ENCODE measurements at regions not wholly inside any gene's neighbourhood (a gene's known extent, or its start where the extent isn't known, plus 50 kb on each side); places are given as distances from the start of the nearest gene placed in this dataset.

DNA sequence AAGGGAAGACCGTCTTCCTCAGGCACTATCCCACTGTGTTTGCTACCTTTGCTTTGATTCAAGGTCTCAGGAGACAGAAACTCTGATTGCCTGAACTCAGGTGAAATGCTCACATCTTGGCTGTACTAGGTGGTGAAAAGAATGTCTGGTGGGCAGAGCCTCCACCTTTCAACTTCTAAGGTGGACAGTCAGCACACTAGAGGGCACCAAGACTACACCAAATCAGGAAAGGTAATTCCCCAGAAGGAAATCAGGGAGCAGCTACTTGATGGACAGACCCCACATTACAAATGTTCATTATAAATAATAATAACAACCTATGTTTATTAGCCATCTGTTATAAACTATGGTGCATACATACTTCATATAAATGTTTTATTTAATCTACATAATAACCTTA, 220.9 kb downstream of the ATG4C start:
- ATAC-seq: no peak
- Mint-ChIP-seq H3K27ac (no peak overlapping the region), H3K36me3 (no peaks in the 10 kb centered on the region), H3K4me3 (no peak overlapping the region), H3K4me1 (no peaks in the 10 kb centered on the region), H3K9me3 (no peaks in the 10 kb centered on the region)
- DNase-seq (ENCODE audit: low spot score in 2 of 2): no peak

DNA sequence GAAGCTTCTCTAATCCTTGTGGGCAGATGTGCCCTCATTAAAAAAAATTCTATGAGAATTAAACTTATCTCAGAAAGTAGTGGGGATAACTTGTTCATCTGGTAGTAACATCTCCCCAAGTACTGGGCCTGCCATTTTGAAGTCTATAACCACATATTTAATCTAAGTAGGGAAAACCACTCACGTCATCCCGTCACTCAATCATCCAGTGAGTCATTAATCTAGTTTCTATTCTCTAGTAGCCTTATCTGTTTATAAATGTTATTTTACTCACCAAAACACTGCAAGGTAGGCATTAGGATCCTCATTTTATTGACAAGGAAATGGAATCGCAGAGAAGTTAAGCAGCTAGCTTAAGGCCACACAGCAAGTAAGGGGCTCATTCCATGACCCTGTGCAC, 221.9 kb downstream of the ATG4C start:
- no peak overlapping the region for H3K4me3 Mint-ChIP-seq
- peak; percentile 51 for ATAC-seq
- DNase-seq (ENCODE audit: low spot score in 2 of 2): no peak
- H3K9me3 Mint-ChIP-seq: no peaks in the 10 kb centered on the region
- no peaks in the 10 kb centered on the region for H3K36me3 Mint-ChIP-seq
- no peak overlapping the region for H3K27ac Mint-ChIP-seq
- H3K4me1 Mint-ChIP-seq: no peaks in the 10 kb centered on the region

DNA sequence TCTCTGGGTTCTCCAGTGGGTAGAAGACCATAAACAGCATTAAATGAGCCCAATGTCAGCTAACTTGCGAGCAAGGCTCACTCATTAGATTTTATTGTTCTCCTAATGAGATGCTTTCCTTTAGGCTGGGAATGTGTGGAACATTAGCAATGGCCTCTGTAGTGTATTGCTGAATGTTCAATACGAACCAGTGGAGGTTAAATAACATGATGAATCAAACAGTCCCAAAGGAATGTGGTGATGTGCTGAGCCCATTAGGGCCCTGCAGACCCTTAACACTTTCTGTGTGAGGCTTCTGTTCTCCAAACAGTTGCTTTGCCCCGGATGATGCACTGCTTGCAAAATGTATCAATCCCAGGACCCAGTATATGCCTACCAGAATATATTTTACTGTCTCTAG, 225.5 kb downstream of the ATG4C start:
- Mint-ChIP-seq H3K27ac (no peak overlapping the region), H3K9me3 (no peaks in the 10 kb centered on the region), H3K4me3 (no peak overlapping the region), H3K4me1 (no peaks in the 10 kb centered on the region), H3K36me3 (no peaks in the 10 kb centered on the region)
- DNase-seq (ENCODE audit: low spot score in 2 of 2): no peak
- no peak for ATAC-seq

DNA sequence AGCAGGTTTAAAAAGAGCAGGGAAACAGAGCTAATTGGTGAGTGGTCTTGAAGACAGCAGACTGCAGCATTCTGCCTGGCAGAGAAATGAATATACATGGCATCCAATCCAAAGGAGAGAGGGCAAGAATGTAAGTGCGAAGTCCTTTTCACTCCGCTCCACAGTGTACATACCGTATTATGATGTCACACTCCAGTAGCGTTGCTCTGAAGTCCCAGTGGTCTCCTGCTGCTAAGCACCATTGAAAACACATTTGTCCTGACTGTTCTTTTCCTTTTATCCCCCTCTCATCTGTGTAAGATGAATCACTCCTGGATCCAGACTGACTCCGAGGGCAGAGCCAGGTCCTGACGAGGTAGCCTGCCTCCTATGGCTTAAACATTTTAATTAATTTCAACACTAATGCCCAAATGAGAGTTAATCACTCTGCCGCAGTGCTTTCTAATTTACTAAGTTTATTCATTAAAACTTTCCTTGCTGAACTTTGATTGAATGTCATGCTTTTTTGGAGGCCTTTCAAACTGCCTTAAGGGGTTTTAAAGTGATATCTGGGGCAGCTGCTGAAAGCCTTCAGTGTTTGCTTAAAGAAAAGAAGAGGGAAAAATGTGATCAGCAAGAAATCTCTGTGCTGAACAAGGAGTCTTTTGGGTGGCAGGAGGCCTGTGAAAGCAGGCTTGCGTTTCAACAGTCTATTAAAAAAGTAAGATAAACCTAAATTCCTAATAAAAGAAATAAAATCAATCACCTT, 227.2 kb downstream of the ATG4C start:
- ATAC-seq (no peak), DNase-seq (ENCODE audit: low spot score in 2 of 2) (no peak)
- H3K36me3 Mint-ChIP-seq: no peaks in the 10 kb centered on the region
- H3K27ac Mint-ChIP-seq: no peak overlapping the region
- H3K9me3 Mint-ChIP-seq: no peaks in the 10 kb centered on the region
- H3K4me1 Mint-ChIP-seq: no peaks in the 10 kb centered on the region
- no peak overlapping the region for H3K4me3 Mint-ChIP-seq

DNA sequence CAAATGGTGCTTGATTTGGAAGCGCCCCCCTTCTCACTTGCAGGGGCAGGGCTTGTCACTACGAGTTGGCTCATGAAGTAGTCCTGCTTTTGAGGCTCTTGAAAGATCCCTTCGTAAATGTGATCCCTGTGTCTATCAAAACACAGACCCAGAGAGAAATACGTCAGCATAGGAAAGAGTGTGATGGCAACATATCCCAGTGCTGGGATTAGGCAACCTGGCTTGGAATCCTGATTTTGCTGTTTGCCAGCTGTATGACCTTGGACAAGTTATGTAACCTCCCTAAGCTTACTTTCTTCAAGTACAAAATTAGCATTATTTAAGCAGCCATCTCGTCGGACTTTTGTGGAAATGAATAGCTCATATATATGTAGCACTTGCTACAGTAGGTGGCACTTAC, 228.4 kb downstream of the ATG4C start:
- no peaks in the 10 kb centered on the region for H3K4me1 Mint-ChIP-seq
- no peak overlapping the region for H3K27ac Mint-ChIP-seq
- no peak overlapping the region for H3K4me3 Mint-ChIP-seq

DNA sequence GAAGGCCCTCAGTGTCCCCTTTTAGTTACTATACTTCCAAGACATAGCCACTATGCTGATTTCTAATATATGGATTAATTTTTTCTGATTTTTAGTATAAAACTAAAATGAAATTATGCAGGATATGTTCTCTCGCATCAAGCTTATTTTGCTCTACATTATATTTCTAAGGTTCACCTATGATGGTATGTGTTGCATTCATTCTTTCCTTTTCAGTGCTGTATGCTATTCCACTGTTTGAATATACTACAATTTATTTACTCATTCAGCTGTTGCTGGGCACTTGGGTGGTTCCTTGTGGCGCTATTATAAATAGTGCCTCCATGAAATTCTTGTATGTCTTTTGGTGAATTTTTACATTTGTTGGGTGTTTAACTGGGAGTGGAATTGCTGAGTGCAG, 230.3 kb downstream of the ATG4C start:
- ATAC-seq (no peak), DNase-seq (ENCODE audit: low spot score in 2 of 2) (no peak)
- no peaks in the 10 kb centered on the region for H3K9me3 Mint-ChIP-seq
- no peaks in the 10 kb centered on the region for H3K36me3 Mint-ChIP-seq
- H3K4me3 Mint-ChIP-seq: no peak overlapping the region
- no peak overlapping the region for H3K27ac Mint-ChIP-seq
- H3K4me1 Mint-ChIP-seq: no peaks in the 10 kb centered on the region

More for the DNA sequence above, 228.4 kb downstream of the ATG4C start:
- Mint-ChIP-seq H3K9me3 (no peaks in the 10 kb centered on the region), H3K36me3 (no peaks in the 10 kb centered on the region)
- ATAC-seq (no peak), DNase-seq (ENCODE audit: low spot score in 2 of 2) (no peak)

GRCh38 chr1:63022319-63022718, 238.4 kb downstream of the ATG4C start:
- Mint-ChIP-seq H3K9me3 (no peaks in the 10 kb centered on the region), H3K4me1 (no peaks in the 10 kb centered on the region), H3K36me3 (no peaks in the 10 kb centered on the region), H3K4me3 (no peak overlapping the region), H3K27ac (no peak overlapping the region)
- DNase-seq (ENCODE audit: low spot score in 2 of 2): no peak
- no peak for ATAC-seq

- ATAC-seq (no peak), DNase-seq (ENCODE audit: low spot score in 2 of 2) (no peak)
- no peaks in the 10 kb centered on the region for H3K9me3 Mint-ChIP-seq
Observed at GRCh38 chr1:63023171-63023570, 239.2 kb downstream of the ATG4C start.

DNA sequence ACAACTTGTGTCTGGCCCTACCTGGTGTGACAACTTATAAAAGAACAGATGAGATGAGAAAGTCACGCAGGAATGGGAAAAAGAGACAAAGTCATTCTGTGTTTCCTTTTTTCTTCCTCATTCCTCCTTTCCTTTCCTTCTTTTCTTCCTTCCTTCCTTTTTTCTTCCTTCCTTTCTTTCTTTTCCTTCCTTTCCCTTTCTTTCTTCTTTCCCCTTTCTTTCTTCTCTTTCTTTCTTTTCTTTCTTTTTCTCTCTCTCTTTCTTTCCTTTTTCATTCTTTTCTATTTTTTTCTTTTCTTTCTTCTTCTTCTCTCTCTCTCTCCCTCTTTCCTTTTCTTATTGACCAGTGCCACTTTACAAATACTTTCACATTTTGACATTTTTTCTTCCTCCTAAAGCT, 239.7 kb downstream of the ATG4C start:
- no peak overlapping the region for H3K27ac Mint-ChIP-seq

More at GRCh38 chr1:63023171-63023570, 239.2 kb downstream of the ATG4C start:
- no peak overlapping the region for H3K4me3 Mint-ChIP-seq
- H3K36me3 Mint-ChIP-seq: no peaks in the 10 kb centered on the region
- H3K4me1 Mint-ChIP-seq: no peaks in the 10 kb centered on the region
- H3K27ac Mint-ChIP-seq: no peak overlapping the region

DNA sequence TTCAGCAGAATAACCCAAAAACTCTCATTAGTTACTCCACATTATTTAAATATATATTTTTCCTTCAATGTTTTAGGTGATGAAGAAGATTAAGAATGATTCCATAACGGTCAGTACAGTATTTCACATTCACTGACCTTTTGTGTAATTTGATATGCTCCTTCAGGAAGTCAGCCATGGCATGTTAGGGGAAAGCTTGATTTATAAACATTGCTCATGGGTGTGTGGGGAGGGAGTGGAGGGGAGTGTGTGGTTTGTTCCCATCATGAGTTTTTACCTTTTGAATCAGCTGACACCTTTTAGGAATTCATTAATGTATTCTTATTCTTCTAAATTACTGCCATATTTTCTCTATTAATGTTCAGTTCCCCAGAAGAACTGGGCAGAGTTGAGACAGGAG, 240.2 kb downstream of the ATG4C start:
- H3K4me1 Mint-ChIP-seq: no peaks in the 10 kb centered on the region
- H3K27ac Mint-ChIP-seq: no peak overlapping the region
- DNase-seq (ENCODE audit: low spot score in 2 of 2) (no peak), ATAC-seq (no peak)
- H3K4me3 Mint-ChIP-seq: no peak overlapping the region
- H3K36me3 Mint-ChIP-seq: no peaks in the 10 kb centered on the region
- no peaks in the 10 kb centered on the region for H3K9me3 Mint-ChIP-seq

More for the DNA sequence above, 239.7 kb downstream of the ATG4C start:
- DNase-seq (ENCODE audit: low spot score in 2 of 2): no peak
- H3K4me1 Mint-ChIP-seq: no peaks in the 10 kb centered on the region
- no peak overlapping the region for H3K4me3 Mint-ChIP-seq
- H3K36me3 Mint-ChIP-seq: no peaks in the 10 kb centered on the region
- H3K9me3 Mint-ChIP-seq: no peaks in the 10 kb centered on the region
- no peak for ATAC-seq

DNA sequence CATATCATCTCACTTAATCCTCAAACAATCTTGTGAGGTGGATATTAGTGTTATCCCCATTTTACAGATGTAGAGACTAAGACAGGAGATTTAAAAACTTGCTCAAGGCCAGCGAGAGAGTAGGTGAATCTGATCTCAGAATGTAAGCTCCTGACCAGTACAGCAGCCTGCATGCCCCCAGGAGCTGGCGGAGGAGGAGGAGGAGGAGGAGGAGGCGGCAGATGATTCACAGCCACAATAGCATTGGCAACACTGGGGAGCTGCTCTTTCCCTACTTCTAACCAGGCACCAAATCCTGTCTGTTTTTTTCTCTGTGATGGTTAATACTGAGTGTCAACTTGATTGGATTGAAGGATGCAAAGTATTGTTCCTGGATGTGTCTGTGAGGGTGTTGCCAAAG, 243.2 kb downstream of the ATG4C start:
- H3K4me1 Mint-ChIP-seq: no peaks in the 10 kb centered on the region
- DNase-seq (ENCODE audit: low spot score in 2 of 2): no peak
- ATAC-seq: no peak
- no peak overlapping the region for H3K27ac Mint-ChIP-seq
- no peaks in the 10 kb centered on the region for H3K36me3 Mint-ChIP-seq
- H3K9me3 Mint-ChIP-seq: no peaks in the 10 kb centered on the region
- H3K4me3 Mint-ChIP-seq: no peak overlapping the region

- DNase-seq (ENCODE audit: low spot score in 2 of 2): no peak
- ATAC-seq: no peak
- Mint-ChIP-seq H3K9me3 (no peaks in the 10 kb centered on the region), H3K4me1 (no peaks in the 10 kb centered on the region), H3K27ac (no peak overlapping the region), H3K36me3 (no peaks in the 10 kb centered on the region), H3K4me3 (no peak overlapping the region)
Observed at GRCh38 chr1:63032171-63032570, 248.2 kb downstream of the ATG4C start.

DNA sequence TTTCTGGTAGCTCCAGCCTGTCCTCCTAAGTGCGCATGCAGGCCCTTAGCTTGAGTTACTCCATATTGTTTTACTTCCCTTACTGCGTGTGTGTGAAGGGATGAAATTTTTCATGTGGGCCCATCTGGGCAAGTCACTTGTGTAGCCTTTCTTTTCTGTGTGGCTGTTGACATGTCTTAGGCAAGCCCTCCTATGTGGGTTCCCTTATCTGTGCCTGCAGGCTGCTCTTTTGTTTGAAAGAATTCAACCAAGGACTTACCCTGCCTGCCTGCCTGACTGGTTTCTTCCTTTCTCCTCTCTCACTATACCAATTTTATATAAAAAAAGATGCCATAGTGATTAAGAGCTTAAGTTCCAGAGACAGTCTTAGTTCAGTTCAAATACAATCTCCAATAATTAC, 249.3 kb downstream of the ATG4C start:
- DNase-seq (ENCODE audit: low spot score in 2 of 2) (no peak), ATAC-seq (no peak)
- no peak overlapping the region for H3K27ac Mint-ChIP-seq
- H3K4me3 Mint-ChIP-seq: no peak overlapping the region
- H3K36me3 Mint-ChIP-seq: no peaks in the 10 kb centered on the region
- H3K9me3 Mint-ChIP-seq: no peaks in the 10 kb centered on the region
- no peaks in the 10 kb centered on the region for H3K4me1 Mint-ChIP-seq

DNA sequence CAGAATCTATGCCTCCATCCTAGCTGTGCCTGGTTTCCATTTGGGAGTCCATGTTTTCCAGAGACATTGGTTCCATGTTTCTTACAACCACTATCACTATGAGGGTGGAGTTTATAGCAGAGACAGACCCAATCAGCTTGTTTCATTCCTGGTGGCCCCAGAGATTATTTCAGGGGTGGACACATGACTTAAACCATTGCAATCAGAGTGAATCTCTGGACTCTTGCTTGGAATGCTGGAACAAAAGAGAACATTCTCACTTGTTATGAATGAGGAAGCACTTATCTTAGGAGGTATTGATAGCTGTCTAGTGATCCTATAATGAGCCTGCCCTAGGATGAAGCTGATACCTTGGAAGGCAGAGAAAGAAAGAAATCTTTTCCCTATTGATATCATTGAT, 250.3 kb downstream of the ATG4C start:
- no peak overlapping the region for H3K27ac Mint-ChIP-seq
- no peaks in the 10 kb centered on the region for H3K36me3 Mint-ChIP-seq
- H3K4me1 Mint-ChIP-seq: no peaks in the 10 kb centered on the region
- ATAC-seq: no peak
- no peak for DNase-seq (ENCODE audit: low spot score in 2 of 2)
- no peaks in the 10 kb centered on the region for H3K9me3 Mint-ChIP-seq
- no peak overlapping the region for H3K4me3 Mint-ChIP-seq

GRCh38 chr1:63038586-63038985, 254.7 kb downstream of the ATG4C start:
- no peaks in the 10 kb centered on the region for H3K9me3 Mint-ChIP-seq
- H3K4me3 Mint-ChIP-seq: no peak overlapping the region
- no peak overlapping the region for H3K27ac Mint-ChIP-seq
- no peak for DNase-seq (ENCODE audit: low spot score in 2 of 2)
- no peaks in the 10 kb centered on the region for H3K4me1 Mint-ChIP-seq
- no peaks in the 10 kb centered on the region for H3K36me3 Mint-ChIP-seq
- ATAC-seq: no peak

DNA sequence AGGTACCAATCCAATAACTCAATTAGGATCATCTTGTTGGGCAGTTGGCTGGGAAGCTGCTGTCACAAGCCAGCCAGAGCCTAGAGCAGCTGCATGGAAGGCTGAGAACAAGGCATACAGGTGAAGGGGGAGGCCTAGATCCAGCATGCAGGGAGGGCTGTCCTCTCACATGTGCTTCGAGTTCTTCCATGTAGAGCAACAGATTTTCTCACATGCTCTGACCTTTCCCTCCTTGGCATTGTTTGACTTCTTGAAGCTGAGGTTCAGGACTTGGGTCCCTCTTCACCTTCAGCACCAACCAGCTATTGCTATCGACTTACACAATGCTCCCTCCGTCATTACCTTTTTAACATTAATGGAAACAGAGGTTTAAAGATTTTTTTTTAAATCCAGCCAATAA, 257.7 kb downstream of the ATG4C start:
- Mint-ChIP-seq H3K36me3 (no peaks in the 10 kb centered on the region), H3K4me1 (no peaks in the 10 kb centered on the region), H3K27ac (no peak overlapping the region), H3K4me3 (no peak overlapping the region), H3K9me3 (no peaks in the 10 kb centered on the region)
- no peak for ATAC-seq
- DNase-seq (ENCODE audit: low spot score in 2 of 2): no peak

GRCh38 chr1:63042278-63042677, 258.3 kb downstream of the ATG4C start:
- no peak overlapping the region for H3K27ac Mint-ChIP-seq
- no peak overlapping the region for H3K4me3 Mint-ChIP-seq
- ATAC-seq (no peak), DNase-seq (ENCODE audit: low spot score in 2 of 2) (no peak)
- H3K36me3 Mint-ChIP-seq: no peaks in the 10 kb centered on the region
- H3K9me3 Mint-ChIP-seq: no peaks in the 10 kb centered on the region
- H3K4me1 Mint-ChIP-seq: no peaks in the 10 kb centered on the region

All from stimulated activated effector memory CD8-positive, alpha-beta T cell treated with anti-CD3 and anti-CD28 coated beads, Interleukin-12 subunit alpha, Interleukin-12 subunit beta, amount 100 ng/mL, for 72 hours (primary cell).